MCF 10A (cell line): ENCODE measurements at regions not wholly inside any gene's neighbourhood (a gene's known extent, or its start where the extent isn't known, plus 50 kb on each side); places are given as distances from the start of the nearest gene placed in this dataset.

ENCODE experiments used
- BruUV-seq: library from RNA; stranded (reverse); fragments of 400-500 nt; replicated peaks from 2 replicates; lab custom pipeline; 2021; lab: Mats Ljungman, UMichigan
- CTCF ChIA-PET: fragments of 300-600 bp; sonication (Branson Sonifier 250); formaldehyde crosslinking; extraction: SDS; loops from one replicate; lab custom pipeline; 2021; ENCODE audit warnings: antibody characterized with exemption, inconsistent platforms; lab: Yijun Ruan, JAX
- POLR2A ChIA-PET: fragments of 300-600, 350-650 bp; sonication (Branson Sonifier 250); formaldehyde crosslinking; extraction: SDS; loops from one replicate; lab custom pipeline; 2020; ENCODE audit warnings: antibody characterized with exemption, inconsistent platforms; lab: Yijun Ruan, JAX
- DNase-seq: peaks from one replicate; pipeline ENCODE4 v3.0.0-alpha.2; 2018; ENCODE audit not compliant: unreplicated experiment
- H3K27ac Mint-ChIP-seq: one replicate; pipeline ENCODE4 v1.8.0; 2022; ENCODE audit warnings: mild to moderate bottlenecking, low read depth, mixed read lengths; ENCODE audit not compliant: unreplicated experiment
- H3K27me3 Mint-ChIP-seq: one replicate; pipeline ENCODE4 v1.8.0; 2022; ENCODE audit warnings: mixed read lengths; ENCODE audit not compliant: insufficient read depth, unreplicated experiment
- H3K36me3 Mint-ChIP-seq: one replicate; pipeline ENCODE4 v1.8.0; 2022; ENCODE audit warnings: mild to moderate bottlenecking, moderate library complexity, mixed read lengths; ENCODE audit not compliant: insufficient read depth, unreplicated experiment
- H3K4me1 Mint-ChIP-seq: one replicate; pipeline ENCODE4 v1.8.0; 2022; ENCODE audit warnings: mixed read lengths; ENCODE audit not compliant: insufficient read depth, unreplicated experiment
- H3K4me3 Mint-ChIP-seq: one replicate; pipeline ENCODE4 v1.8.0; 2022; ENCODE audit warnings: mild to moderate bottlenecking, moderate library complexity, mixed read lengths; ENCODE audit not compliant: unreplicated experiment
- H3K9me3 Mint-ChIP-seq: one replicate; pipeline ENCODE4 v1.8.0; 2022; ENCODE audit warnings: mixed read lengths; ENCODE audit not compliant: unreplicated experiment
- intact Hi-C: fragments of 100-400 bp; cut with micrococcal nuclease; formaldehyde crosslinking; loops from 2 replicates; pipeline ENCODE4 v1.14.1; 2022
- TF ChIP-seq, protein P1 (sequence below): fragments of 200-600 bp; IDR thresholded peaks from one replicate; pipeline ENCODE4 v1.8.0; 2022; ENCODE audit warnings: antibody characterized with exemption, mild to moderate bottlenecking; ENCODE audit not compliant: unreplicated experiment

DNA sequence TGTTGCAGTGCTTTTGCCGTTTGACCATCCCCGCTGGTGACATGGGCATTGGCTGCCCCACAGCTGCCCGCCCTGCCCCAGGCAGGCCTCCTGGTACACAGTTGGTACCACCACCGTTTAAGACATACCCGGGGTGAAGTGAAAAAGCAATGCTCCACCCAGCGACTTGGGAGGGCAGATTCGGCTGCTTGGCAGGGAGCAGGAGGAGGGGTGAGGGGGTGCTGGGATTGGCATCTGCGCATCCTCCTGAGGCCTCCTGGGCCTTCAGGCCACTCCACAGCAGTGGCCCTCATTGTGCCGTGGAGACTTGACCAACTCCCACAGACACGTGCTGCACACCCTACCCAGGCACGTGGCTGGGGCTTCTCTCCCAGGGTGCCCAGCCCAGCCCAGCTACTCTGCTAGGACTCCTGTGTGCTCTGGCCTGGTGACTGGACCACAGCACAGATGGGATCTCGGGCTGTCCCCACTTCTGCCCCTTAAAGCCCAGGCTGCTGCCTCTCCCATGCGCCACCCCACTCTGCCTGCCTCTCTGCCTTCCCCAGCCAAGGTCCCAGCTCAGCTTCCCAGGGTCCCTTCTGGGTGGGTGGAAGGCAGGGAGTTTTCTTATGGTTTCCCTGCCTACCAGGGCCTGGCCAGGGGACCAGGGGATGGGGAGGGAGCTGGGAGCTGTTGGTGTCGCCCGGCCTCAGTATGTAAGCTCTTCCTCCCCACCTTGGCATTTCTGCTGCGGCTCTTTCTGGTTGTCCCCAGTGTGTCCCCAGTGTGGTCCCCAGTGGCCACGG lies 157.0 kb upstream of the HS6ST1 start:
- Mint-ChIP-seq H3K4me1 (no peaks in the 10 kb centered on the region), H3K27me3 (no peaks in the 10 kb centered on the region), H3K27ac (no peak overlapping the region), H3K9me3 (peaks cover 22% of the 10 kb centered on the region), H3K4me3 (no peak overlapping the region), H3K36me3 (no peaks in the 10 kb centered on the region)
- intact Hi-C loops: no loop called here
- POLR2A ChIA-PET: no interaction called here
- no TSS peak for BruUV-seq
- CTCF ChIA-PET: no interaction called here
- no peak for DNase-seq
- TF ChIP-seq, protein P1, sequence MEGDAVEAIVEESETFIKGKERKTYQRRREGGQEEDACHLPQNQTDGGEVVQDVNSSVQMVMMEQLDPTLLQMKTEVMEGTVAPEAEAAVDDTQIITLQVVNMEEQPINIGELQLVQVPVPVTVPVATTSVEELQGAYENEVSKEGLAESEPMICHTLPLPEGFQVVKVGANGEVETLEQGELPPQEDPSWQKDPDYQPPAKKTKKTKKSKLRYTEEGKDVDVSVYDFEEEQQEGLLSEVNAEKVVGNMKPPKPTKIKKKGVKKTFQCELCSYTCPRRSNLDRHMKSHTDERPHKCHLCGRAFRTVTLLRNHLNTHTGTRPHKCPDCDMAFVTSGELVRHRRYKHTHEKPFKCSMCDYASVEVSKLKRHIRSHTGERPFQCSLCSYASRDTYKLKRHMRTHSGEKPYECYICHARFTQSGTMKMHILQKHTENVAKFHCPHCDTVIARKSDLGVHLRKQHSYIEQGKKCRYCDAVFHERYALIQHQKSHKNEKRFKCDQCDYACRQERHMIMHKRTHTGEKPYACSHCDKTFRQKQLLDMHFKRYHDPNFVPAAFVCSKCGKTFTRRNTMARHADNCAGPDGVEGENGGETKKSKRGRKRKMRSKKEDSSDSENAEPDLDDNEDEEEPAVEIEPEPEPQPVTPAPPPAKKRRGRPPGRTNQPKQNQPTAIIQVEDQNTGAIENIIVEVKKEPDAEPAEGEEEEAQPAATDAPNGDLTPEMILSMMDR: no peak

GRCh38 chr2:128477026-128477820 lies 158.6 kb upstream of the HS6ST1 start:
- TF ChIP-seq, protein P1: no peak
- Mint-ChIP-seq H3K27me3 (no peaks in the 10 kb centered on the region), H3K36me3 (no peaks in the 10 kb centered on the region), H3K4me1 (no peaks in the 10 kb centered on the region), H3K9me3 (peaks cover 25% of the 10 kb centered on the region), H3K4me3 (no peak overlapping the region), H3K27ac (no peak overlapping the region)
- ChIA-PET CTCF (no interaction called here), POLR2A (no interaction called here)
- intact Hi-C loops: no loop called here
- no peak for DNase-seq
- no TSS peak for BruUV-seq

GRCh38 chr2:128477891-128478290 lies 159.2 kb upstream of the HS6ST1 start:
- POLR2A ChIA-PET: no interaction called here
- TF ChIP-seq, protein P1: no peak
- BruUV-seq: no TSS peak
- Mint-ChIP-seq H3K4me3 (no peak overlapping the region), H3K27ac (no peak overlapping the region), H3K9me3 (peaks cover 25% of the 10 kb centered on the region), H3K4me1 (no peaks in the 10 kb centered on the region), H3K36me3 (no peaks in the 10 kb centered on the region), H3K27me3 (no peaks in the 10 kb centered on the region)
- intact Hi-C loops: no loop called here
- DNase-seq: no peak
- CTCF ChIA-PET: no interaction called here
